ENCODE measurements at regions not wholly inside any gene's neighbourhood (a gene's known extent, or its start where the extent isn't known, plus 50 kb on each side); places are given as distances from the start of the nearest gene placed in this dataset.

DNA sequence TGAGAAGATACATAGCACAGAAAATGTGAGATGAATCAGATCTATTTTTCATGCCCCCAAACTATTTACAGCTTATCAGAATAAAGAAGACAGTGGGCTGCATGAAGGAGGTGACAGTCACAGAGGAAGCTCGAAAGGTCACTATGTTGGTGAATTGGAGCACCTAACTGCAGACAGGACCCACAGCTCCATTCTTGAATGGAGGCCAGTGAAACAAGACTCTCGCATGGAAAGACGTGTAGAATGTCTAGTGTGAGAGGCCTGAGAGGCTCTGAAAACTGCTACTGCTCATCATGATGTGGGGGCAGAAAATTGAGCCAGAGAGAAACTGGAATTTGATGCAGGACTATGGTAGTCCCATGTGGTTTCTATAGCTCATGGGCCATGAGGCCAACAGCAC, 60.3 kb upstream of the CCDC190 start:
- no peak for DNase-seq (ENCODE audit: low read depth, low spot score)

DNA sequence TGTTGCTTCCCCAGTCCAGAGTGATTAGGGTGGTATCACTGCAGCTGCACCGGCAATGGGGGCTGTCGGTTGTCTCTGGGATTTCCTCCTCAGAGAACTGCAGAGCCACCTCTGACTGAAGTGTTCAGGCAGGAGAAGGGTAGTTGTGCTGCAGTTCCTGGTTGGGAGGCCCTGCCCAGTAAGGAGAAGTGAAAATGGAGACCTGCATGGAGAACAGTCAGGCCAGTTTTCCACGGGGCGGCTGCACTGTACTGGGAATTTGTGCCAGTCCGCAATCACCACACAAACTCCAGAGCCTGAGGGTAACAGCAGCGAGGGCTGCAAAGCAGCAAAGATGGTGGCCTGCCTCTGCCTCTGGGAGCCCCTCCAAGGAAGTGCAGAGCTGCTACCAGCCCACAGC, 58.1 kb upstream of the CCDC190 start:
- DNase-seq (ENCODE audit: low read depth, low spot score), result no peak

DNA sequence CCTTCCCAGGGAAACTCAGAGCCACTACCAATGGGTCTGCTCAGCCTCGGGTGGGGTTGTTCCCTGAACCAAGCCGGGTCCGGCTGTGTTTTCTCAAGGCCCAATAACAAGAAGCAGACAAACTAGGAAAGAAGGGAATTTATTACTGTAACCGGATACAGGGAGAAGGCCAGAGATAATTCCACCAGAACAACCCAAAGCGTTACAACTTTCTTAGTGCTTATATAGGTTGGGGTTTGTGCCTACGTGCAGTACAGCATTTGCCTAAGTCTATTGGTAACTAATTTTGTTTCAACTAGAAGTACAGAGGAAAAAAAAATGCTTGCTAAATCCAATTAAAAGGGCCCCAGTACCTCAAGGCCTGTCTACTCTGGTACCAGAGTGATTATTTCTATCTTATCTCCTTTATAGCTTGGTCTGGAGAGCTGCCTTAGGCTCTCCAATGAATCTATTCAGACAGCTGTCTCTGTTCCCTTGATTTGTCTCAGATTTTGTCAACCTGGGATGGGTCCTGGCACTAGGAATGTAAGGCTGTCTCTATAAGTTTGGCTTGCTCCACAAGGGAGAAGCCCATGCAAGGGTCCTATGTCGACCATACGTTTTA, 57.3 kb upstream of the CCDC190 start:
- DNase-seq (ENCODE audit: low read depth, low spot score), result no peak

DNA sequence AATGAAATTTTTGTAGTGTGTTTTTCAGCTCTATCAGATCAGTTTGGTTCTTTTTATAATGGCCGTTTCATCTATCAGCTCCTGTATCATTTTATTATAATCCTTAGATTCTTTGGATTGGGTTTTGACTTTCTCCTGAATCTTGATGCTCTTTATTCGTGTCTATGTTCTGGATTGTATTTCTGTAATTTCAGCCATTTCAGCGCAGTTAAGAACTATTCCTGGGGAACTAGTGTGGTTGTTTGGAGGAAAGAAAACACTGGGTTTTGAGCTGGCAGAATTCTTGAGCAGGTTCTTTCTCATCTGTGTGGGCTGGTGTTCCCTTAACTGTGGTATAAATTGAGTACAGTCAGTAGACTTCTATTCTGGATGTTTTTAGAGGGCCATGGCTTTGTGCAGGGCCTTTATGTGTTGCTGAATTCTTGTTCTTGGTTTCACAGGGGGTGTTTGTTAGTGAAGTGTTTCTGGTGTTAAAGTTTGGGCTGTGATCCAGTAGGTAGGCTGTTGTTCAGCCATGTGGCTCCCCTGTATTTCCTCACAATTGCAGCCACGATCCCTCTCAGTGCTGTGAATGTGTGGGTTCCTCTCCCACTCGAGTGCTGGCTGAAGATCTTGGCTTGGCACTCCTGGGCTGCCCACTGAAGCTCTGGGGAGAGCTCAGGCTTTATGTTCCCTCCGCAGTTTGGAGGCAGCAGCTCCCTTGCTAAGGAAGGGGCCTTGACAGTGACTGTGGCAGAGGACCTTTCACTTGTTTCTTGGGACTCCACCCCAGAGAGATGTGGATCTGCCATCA, 56.0 kb upstream of the CCDC190 start:
- DNase-seq (ENCODE audit: low read depth, low spot score), result no peak

DNA sequence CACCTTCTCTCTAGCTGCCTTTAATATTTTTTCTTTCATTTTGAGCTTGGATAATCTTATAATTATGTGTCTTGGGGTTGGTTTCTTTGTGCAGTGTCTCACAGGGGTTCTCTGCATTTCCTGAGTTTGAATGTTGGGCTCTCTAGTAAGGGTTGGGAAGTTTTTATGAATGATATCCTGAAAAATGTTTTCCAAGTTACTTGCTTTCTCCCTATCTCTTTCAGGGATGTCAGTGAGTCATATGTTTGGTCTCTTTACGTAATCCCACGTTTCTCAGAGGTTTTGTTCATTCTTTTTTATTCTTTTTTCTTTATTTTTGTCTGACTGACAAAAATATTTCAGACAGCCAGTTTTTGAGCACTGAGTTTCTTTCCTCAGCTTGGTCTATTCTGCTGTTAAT, 55.4 kb upstream of the CCDC190 start:
- no peak for DNase-seq (ENCODE audit: low read depth, low spot score)

DNA sequence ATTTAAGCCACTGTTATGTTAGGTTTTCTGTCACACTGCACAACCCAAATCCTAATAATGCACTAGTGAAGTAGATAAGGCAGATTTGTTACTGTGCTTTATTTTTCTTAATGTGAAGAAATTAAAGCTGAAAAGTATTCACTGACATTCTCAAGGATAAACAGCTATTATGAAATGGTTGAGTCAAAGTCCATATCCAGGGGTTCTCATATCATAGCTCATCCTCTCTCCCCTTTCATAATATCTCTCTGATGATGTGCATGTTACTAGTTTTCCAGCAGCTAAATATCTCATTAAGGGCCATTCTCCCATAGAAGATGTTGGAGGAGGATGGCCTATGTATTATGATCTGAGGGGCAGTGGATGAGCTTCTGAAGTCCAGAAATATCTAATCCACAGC, 53.6 kb upstream of the CCDC190 start:
- DNase-seq (ENCODE audit: low read depth, low spot score), result no peak

DNA sequence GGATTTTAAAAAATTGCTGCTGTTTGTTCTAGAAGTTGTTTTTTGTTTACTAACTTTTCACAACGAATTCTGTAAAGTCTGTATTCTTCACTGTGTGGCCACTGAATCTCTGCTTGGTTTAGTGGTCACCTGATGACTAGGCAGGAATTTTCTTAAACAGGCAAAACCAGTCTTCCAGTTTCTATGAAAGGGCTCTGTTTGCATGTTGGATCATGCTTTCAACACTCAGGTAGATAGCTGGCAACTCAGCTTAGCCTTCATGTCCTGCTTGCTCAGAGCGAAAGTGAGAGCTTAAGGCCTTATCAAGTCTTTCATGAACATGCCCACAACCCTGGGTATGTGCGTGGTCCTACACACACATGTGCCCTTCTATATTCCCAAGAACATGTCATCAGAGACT, 52.4 kb upstream of the CCDC190 start:
- DNase-seq (ENCODE audit: low read depth, low spot score), result no peak

- no peak for DNase-seq (ENCODE audit: low read depth, low spot score)
Measured at GRCh38 chr1:162912061-162912667, 51.2 kb upstream of the CCDC190 start.

All from pulmonary artery endothelial cell (primary cell).